Fibroblast of skin of back (primary cell): ENCODE measurements at regions not wholly inside any gene's neighbourhood (a gene's known extent, or its start where the extent isn't known, plus 50 kb on each side); places are given as distances from the start of the nearest gene placed in this dataset.
A peak's percentile ranks its signal among the peaks of the same experiment; 100 is the strongest.

Experiments used
- DNase-seq: peaks from one replicate; pipeline ENCODE4 v3.0.0-alpha.2; 2013

- no peak for DNase-seq
These were observed 1104.8 kb downstream of the AMY1C start for GRCh38 chr1:104854529-104854928.

- DNase-seq, result no peak
These were observed 1105.9 kb downstream of the AMY1C start for GRCh38 chr1:104855550-104855949.

DNA sequence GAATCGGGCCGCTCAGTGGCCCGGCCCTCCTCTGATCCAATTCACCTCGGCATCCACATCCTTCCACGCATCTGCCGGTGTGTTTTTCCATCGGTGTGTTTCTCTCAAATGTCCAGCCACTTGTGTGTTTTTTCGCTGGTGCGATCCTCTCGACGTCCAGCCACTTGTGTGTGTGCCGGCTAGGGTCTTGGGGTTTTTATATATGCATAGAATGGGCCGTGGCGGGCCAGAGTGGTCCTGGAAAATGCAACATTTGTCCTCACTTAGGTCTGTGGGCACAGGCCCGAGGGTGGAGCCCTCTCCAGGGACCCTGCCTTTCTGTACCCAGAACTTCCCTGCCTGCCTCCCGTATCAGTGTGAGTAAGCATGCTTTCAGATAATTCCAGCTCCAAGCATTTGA, 1106.4 kb downstream of the AMY1C start:
- no peak for DNase-seq

- no peak for DNase-seq
These were observed 1106.8 kb downstream of the AMY1C start for GRCh38 chr1:104856518-104856917.

- no peak for DNase-seq
These were observed 1119.1 kb downstream of the AMY1C start for GRCh38 chr1:104868794-104869193.

DNA sequence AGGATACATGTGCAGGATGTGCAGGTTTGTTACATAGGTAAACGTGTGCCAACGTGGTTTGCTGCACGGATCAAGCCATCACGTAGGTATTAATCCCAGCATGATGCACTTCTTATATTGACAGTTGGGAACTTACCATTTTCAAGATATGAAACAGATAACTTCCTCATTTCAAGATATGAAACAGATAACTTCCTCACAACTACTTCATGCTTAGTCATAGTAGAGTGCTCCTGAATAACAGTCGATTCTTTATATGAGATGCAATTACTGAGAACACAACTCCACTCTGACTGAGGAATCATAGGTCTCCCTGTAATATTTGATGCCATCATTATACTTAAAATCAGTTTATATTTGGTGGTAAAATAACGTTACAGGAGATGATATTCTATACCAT, 1124.3 kb downstream of the AMY1C start:
- DNase-seq, result no peak

DNA sequence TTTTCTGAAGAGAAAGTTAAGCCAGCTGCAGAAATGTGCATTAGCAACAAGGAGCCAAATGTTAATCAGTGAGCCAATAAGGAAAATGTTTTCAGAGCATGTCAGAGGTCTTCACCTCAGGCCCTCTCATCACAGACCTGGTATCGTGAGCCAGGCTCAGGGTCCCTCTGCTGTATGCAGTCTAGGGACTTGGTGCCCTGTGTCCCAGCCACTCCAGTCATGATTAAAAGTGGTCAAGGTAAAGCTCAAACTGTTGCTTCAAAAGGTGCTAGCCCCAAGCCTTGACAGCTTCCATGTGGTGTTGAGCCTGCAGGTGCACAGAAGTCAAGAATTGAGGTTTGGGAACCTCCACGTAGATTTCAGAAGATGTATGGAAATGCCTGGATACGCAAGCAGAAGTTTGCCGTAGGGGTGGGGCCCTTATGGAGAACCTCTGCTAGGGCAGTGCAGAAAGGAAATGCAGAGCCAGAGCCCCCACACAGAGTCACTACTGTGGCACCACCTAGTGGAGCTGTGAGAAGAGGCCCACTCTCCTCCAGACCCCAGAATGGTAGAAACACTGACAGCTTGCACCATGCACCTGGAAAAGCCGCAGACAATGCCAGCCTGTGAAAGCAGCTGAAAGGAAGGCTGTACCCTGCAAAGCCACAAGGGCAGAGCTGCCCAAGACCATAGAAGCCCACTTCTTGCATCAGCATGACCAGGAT, 1128.7 kb downstream of the AMY1C start:
- peak; percentile 4 for DNase-seq

GRCh38 chr1:104884939-104885338, 1135.2 kb downstream of the AMY1C start:
- peak; percentile 53 for DNase-seq

GRCh38 chr1:104905322-104905721, 1155.6 kb downstream of the AMY1C start:
- DNase-seq, result no peak

- DNase-seq, result no peak
These were observed 1156.4 kb downstream of the AMY1C start for GRCh38 chr1:104906141-104906540.

GRCh38 chr1:104919188-104919587, 1169.5 kb downstream of the AMY1C start:
- DNase-seq, result no peak

- DNase-seq, result peak; percentile 78
These were observed 1171.8 kb downstream of the AMY1C start for GRCh38 chr1:104921525-104921924.

- DNase-seq, result no peak
These were observed 1173.4 kb downstream of the AMY1C start for GRCh38 chr1:104923075-104923474.

GRCh38 chr1:104929280-104929679, 1179.6 kb downstream of the AMY1C start:
- peak; percentile 7 for DNase-seq

DNA sequence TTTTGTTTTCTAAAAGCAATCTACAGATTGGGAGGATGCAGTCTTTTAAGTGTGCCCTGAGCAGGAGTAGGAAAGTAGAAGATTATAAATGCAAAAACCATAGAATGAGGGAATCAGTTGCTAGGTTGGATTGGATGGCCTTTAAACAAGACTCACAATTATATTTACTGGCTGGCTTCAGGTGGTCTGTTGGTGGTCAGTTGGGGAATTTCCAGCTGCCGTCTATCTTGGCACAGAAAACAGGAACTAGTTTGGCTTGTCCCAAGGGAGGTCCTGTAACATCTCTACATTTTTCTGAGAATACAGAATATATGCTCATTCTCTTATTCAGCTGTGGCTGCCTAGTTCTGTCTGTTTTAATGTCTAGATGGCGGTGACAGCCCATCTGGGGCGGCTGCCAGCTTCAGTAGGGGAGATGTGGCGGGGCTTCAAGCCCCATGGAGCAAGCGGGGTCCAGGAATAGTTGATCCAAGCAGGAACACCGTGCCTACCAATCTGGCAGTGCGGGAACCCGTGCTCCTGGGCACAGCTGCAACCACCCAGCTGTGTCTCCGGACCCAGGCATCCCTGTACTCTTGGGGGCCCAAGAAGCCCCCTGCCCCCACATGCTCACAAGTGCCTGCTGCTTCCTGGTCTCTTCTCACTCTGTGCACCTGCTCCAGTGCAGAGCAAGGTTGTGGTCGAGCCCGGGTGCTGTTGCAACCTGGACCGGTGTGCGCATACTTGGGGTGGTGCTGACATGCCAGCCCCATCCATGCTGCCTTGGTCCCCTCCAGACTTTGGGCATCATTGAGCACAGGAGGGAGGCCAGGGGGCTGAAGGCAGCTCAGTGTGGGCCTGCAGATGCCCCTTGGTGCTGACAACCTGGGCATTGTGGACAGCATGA, 1182.6 kb downstream of the AMY1C start:
- DNase-seq, result no peak

GRCh38 chr1:104932949-104933679, 1183.4 kb downstream of the AMY1C start:
- no peak for DNase-seq

DNA sequence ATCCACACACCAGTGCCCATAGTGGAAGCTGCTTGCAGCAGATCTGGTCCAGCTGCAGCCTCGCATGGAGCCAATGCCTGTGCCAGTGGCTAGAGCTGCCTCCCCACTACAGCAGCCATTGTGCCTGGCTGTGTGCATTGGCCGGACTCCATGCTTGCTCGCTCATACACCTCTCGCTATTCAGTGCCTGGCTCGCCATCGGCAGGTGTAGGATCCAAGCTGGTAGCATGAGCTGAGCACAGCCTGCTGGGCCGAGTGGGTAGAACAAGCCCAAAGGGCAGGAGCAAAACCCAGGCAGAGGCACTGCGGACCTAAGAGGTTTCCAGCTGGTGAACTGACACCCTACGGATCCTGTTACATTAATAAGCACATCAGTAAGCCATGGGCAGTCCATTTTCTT, 1184.1 kb downstream of the AMY1C start:
- no peak for DNase-seq

GRCh38 chr1:104945406-104945805, 1195.7 kb downstream of the AMY1C start:
- DNase-seq, result no peak

DNA sequence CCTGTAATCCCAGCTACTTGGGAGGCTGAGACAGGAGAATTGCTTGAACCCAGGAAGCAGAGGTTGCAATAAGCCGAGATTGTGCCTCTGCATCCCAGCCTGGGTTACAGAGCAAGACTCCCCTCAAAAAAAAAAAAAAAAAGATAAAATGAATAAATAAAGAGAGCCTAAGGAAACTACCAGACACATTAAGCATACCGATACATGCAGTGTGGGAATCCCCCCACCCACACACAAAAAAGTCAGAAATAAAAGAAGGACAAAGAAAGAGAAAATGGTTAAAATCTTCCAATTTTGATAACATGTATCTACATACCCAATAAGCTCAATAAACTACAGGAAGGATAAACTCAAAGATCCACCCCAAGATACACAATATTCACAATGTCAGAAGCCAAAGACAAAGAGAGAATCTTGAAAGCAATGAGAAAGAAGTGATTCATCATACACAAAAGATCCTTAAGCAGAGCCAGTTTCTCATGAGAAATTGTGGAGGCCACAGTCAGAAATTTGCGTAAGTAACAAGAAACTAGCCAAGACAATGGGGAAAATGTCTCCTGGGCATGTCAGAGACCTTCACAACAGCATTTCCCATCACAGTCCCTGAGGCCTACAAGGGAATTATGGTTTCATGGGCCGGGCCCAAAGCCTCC, 1197.0 kb downstream of the AMY1C start:
- no peak for DNase-seq

GRCh38 chr1:104953555-104953954, 1203.9 kb downstream of the AMY1C start:
- DNase-seq, result no peak

- no peak for DNase-seq
These were observed 1223.8 kb downstream of the AMY1C start for GRCh38 chr1:104973516-104973915.

- no peak for DNase-seq
These were observed 1230.0 kb downstream of the AMY1C start for GRCh38 chr1:104979651-104980050.

DNA sequence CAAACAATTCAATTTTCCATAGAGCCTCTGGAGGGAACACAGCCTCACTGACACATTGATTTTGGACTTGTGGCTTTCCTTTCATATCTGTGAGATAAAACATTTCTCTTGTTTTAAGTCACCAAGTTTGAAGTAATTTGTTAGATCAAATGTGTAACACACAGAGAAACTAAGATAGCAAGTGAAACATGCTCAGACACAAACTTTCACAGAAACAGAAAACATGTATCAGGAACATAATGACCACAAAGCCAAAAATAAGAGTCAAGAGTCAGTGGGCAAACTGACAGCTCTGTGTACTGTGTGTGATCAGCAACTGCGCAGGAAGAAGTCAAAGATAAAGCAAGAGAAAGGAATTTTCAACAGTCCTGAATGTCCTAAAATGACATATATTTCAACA, 1237.5 kb downstream of the AMY1C start:
- no peak for DNase-seq
